ENCODE measurements at regions not wholly inside any gene's neighbourhood (a gene's known extent, or its start where the extent isn't known, plus 50 kb on each side); places are given as distances from the start of the nearest gene placed in this dataset.

DNA sequence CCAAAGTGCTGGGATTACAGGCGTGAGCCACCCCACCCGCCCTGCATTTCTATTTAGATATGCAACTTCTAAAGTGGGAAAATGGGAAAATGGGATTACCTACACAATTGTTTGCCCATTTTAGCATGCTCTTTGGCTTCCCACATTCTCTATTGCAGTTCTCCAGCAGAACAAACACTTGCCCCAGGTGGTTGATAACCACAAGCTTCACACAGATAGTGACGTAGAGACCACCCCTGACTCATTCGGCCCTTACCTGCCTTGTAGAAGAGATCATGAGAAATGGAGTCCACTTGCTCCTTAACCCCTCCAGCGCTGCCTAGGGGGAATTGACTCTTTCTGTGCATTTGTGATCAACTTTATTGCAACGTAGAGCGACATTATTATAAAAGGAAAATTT lies 83.2 kb upstream of the RAP2B start:
- no peak for DNase-seq (ENCODE audit: low read depth)
- no peak overlapping the region for H3K4me3 ChIP-seq (ENCODE audit: low read depth, low read length)
- TF ChIP-seq, protein P1, sequence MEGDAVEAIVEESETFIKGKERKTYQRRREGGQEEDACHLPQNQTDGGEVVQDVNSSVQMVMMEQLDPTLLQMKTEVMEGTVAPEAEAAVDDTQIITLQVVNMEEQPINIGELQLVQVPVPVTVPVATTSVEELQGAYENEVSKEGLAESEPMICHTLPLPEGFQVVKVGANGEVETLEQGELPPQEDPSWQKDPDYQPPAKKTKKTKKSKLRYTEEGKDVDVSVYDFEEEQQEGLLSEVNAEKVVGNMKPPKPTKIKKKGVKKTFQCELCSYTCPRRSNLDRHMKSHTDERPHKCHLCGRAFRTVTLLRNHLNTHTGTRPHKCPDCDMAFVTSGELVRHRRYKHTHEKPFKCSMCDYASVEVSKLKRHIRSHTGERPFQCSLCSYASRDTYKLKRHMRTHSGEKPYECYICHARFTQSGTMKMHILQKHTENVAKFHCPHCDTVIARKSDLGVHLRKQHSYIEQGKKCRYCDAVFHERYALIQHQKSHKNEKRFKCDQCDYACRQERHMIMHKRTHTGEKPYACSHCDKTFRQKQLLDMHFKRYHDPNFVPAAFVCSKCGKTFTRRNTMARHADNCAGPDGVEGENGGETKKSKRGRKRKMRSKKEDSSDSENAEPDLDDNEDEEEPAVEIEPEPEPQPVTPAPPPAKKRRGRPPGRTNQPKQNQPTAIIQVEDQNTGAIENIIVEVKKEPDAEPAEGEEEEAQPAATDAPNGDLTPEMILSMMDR (IDR thresholded peaks at IDR 0.05; ENCODE audit: low read depth, low read length, missing control alignments), result no peak

DNA sequence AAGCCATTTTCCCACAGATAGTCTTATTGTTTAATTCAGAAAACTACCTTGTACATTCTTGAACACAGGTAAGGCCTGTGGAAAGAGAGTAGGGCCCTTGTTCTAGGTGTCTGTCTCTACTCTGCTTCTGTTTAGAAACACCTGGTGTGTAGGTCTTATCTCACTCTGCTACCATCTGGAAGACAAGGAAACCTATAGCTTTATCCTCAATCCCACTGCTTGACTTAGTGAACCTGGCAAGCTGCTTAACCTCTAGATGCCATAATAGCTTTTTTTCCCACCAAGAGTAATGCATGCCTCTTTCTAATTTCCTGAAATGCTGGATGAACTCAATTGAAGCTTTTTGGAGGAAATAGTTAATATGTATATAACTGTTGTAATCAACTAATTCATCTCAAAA lies 82.6 kb upstream of the RAP2B start:
- no peak for DNase-seq (ENCODE audit: low read depth)
- H3K4me3 ChIP-seq (ENCODE audit: low read depth, low read length), result no peak overlapping the region
- TF ChIP-seq, protein P1 (IDR thresholded peaks at IDR 0.05; ENCODE audit: low read depth, low read length, missing control alignments), result no peak

DNA sequence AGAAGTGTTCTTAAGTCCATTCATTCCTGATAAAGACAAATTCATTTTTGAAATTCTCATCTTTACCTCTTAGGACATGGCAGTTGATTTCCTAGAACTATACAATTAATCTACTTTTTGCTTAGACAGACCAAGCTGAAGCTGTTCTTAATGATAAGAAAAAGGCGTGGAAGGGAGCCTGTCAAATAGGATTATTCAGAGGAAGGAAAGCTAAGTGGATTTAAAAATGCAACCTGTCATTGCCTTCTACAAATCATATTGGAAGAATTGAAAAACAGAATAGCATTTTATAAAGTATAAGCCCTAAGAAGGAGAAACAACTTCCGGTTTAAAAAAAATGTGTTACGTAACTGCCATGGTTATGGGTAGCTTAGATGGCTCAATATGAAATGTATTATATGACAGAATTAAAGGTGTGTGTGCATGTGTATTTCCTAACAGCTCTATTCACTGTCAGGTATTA lies 81.2 kb upstream of the RAP2B start:
- no peak overlapping the region for H3K4me3 ChIP-seq (ENCODE audit: low read depth, low read length)
- TF ChIP-seq, protein P1 (IDR thresholded peaks at IDR 0.05; ENCODE audit: low read depth, low read length, missing control alignments), result no peak
- DNase-seq (ENCODE audit: low read depth), result no peak

DNA sequence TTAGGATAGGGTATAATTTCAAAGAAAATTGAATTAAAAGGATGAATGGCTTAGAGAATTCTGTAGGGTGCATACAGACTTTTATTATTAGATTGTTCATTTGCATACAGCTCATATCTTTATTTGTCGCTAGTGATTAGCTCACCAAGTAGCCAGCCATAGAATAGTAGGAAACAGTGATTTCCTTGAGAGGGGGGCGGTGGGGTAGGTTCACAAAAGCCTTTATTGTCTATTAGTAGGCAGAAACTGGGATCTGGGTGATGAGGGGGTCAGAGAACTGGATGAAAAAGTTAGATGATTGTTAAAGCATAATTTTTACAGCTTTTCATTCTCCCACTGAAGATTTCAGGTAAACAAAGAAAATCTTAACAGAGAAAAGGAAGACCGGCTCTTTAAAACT lies 77.6 kb upstream of the RAP2B start:
- no peak overlapping the region for H3K4me3 ChIP-seq (ENCODE audit: low read depth, low read length)
- DNase-seq (ENCODE audit: low read depth), result no peak
- TF ChIP-seq, protein P1 (IDR thresholded peaks at IDR 0.05; ENCODE audit: low read depth, low read length, missing control alignments), result no peak

DNA sequence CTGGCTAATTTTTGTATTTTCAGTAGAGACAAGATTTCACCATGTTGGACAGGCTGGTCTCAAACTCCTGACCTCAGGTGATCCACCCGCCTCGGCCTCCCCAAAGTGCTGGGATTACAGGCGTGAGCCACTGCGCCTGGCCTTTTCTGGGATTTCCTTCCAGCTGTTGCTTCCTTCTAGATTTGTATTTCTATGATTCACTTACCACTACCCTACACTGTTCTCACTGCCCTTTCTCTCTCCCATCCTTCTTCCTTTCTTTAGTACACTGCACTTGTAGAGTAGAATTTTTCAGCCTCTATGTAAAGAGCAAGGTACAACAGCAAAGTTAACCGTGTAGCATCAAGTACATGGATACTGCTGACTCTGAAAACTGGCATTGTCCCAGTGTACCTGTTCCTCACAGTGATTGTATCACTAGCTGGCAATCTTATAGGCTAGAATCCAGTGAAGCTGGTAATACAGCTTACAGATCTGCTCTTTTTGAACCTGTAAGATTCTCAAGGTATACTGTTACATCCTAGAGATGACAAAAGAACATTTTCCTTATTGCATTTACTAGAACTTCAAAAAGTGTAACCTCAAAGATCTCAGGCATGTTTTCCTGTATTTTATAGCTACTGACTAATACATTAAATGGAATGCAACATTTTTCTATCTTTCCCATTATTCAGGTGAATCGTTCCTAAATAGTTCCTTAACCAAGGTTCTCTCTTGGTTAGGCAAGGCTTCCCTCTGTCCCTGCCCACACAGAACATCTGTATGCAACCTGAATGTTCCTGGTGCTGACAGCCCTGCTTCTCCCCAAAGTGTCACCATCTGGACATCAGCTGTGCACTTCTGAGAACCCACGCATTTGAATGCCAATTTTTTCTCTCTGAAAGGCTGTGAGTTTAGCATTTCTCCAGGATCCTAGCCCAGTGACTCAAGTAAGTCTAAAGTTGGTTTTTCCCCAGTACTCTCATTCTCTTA lies 74.1 kb upstream of the RAP2B start:
- no peak overlapping the region for H3K4me3 ChIP-seq (ENCODE audit: low read depth, low read length)
- no peak for DNase-seq (ENCODE audit: low read depth)
- TF ChIP-seq, protein P1 (IDR thresholded peaks at IDR 0.05; ENCODE audit: low read depth, low read length, missing control alignments), result no peak

DNA sequence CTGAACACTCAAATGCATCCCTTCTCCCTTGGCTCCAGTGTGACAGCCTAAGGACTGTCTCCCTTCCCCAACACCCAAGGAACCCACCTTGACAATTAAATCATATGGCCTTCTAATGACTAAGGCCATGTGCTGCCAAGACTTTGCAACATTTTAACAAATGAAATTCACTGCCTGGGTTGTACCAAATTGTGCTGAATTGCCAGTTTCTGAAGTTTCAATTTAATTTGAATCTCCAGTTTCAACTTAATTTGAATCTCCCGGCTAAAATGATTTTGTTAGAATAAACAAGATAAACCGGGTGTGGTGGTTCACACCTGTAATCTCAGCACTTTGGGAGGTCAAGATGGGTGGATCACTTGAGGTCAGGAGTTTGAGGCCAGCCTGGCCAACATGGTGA lies 72.4 kb upstream of the RAP2B start:
- TF ChIP-seq, protein P1 (IDR thresholded peaks at IDR 0.05; ENCODE audit: low read depth, low read length, missing control alignments), result no peak
- H3K4me3 ChIP-seq (ENCODE audit: low read depth, low read length), result no peak overlapping the region
- no peak for DNase-seq (ENCODE audit: low read depth)
